ENCODE measurements at regions not wholly inside any gene's neighbourhood (a gene's known extent, or its start where the extent isn't known, plus 50 kb on each side); places are given as distances from the start of the nearest gene placed in this dataset.

DNA sequence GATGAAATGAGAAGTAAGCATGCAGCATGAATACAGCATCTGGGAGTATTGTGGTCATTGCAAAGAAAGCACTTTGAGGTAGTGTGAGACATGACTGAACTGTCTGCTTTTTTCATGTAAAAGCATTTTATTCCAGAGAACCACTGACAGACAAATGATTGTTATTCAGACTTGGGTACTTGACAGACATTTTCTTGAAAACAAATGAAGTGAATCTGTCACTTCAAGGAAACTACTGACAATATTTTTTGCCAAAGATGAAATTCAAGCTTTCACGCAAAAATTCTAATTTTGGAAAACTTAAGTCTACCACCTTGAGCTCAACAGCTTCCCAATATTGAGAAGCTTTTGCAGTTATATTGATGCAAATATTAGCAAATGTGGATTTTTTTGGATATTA lies 255.7 kb downstream of the ARL6IP6 start:
- in situ Hi-C loops (cut with MboI; ENCODE audit: low sequenced_read_pairs in 4 of 4): no loop called here
- DNase-seq: no peak
- no peaks in the 10 kb centered on the region for H3K4me1 ChIP-seq
- no peaks in the 10 kb centered on the region for H3K27me3 ChIP-seq
- H3K4me3 ChIP-seq: no peak overlapping the region
- no peaks in the 10 kb centered on the region for H3K36me3 ChIP-seq
- TF ChIP-seq CTCF (IDR thresholded peaks at IDR 0.05 in 4 of 5, conservative IDR thresholded peaks at IDR 0.05 in 1 of 5) (no peak), POLR2A (IDR thresholded peaks at IDR 0.05) (no peak)
- no peak for ATAC-seq
- H3K9me3 ChIP-seq: no peaks in the 10 kb centered on the region
- H3K27ac ChIP-seq: no peak overlapping the region
- intact Hi-C loops (cut with DNase I; ENCODE audit: low total_unique reads): no loop called here

- intact Hi-C loops (cut with DNase I; ENCODE audit: low total_unique reads): no loop called here
- Histone ChIP-seq H3K27ac (no peak overlapping the region), H3K4me3 (no peak overlapping the region), H3K9me3 (no peaks in the 10 kb centered on the region), H3K27me3 (no peaks in the 10 kb centered on the region), H3K4me1 (no peaks in the 10 kb centered on the region), H3K36me3 (no peaks in the 10 kb centered on the region)
- ATAC-seq (no peak), DNase-seq (no peak)
- in situ Hi-C loops (cut with MboI; ENCODE audit: low sequenced_read_pairs in 4 of 4): no loop called here
- TF ChIP-seq POLR2A (IDR thresholded peaks at IDR 0.05): no peak
- TF ChIP-seq CTCF (IDR thresholded peaks at IDR 0.05 in 4 of 5, conservative IDR thresholded peaks at IDR 0.05 in 1 of 5): no peak
Observed at GRCh38 chr2:152971685-152972084, 253.3 kb downstream of the ARL6IP6 start.

GRCh38 chr2:152962446-152962845 lies 244.0 kb downstream of the ARL6IP6 start:
- Histone ChIP-seq H3K27ac (no peak overlapping the region), H3K4me3 (no peak overlapping the region), H3K27me3 (no peaks in the 10 kb centered on the region), H3K9me3 (no peaks in the 10 kb centered on the region), H3K36me3 (no peaks in the 10 kb centered on the region), H3K4me1 (no peaks in the 10 kb centered on the region)
- intact Hi-C loops (cut with DNase I; ENCODE audit: low total_unique reads): no loop called here
- DNase-seq (no peak), ATAC-seq (no peak)
- in situ Hi-C loops (cut with MboI; ENCODE audit: low sequenced_read_pairs in 4 of 4): no loop called here
- TF ChIP-seq POLR2A (IDR thresholded peaks at IDR 0.05) (no peak), CTCF (IDR thresholded peaks at IDR 0.05 in 4 of 5, conservative IDR thresholded peaks at IDR 0.05 in 1 of 5) (no peak)

- H3K4me3 ChIP-seq: no peak overlapping the region
- H3K27ac ChIP-seq: no peak overlapping the region
- no peaks in the 10 kb centered on the region for H3K9me3 ChIP-seq
- no peaks in the 10 kb centered on the region for H3K36me3 ChIP-seq
- DNase-seq: no peak
- intact Hi-C loops (cut with DNase I; ENCODE audit: low total_unique reads) (no loop called here), in situ Hi-C loops (cut with MboI; ENCODE audit: low sequenced_read_pairs in 4 of 4) (no loop called here)
- H3K4me1 ChIP-seq: no peaks in the 10 kb centered on the region
- TF ChIP-seq POLR2A (IDR thresholded peaks at IDR 0.05) (no peak), CTCF (IDR thresholded peaks at IDR 0.05 in 4 of 5, conservative IDR thresholded peaks at IDR 0.05 in 1 of 5) (no peak)
- ATAC-seq: no peak
- H3K27me3 ChIP-seq: no peaks in the 10 kb centered on the region
Observed at GRCh38 chr2:152961351-152961750, 242.9 kb downstream of the ARL6IP6 start.

- in situ Hi-C loops (cut with MboI; ENCODE audit: low sequenced_read_pairs in 4 of 4) (no loop called here), intact Hi-C loops (cut with DNase I; ENCODE audit: low total_unique reads) (no loop called here)
- ATAC-seq: no peak
Observed at GRCh38 chr2:152950126-152950525, 231.7 kb downstream of the ARL6IP6 start.

More at GRCh38 chr2:152950126-152950525, 231.7 kb downstream of the ARL6IP6 start:
- Histone ChIP-seq H3K27me3 (no peaks in the 10 kb centered on the region), H3K4me3 (no peak overlapping the region), H3K4me1 (no peaks in the 10 kb centered on the region), H3K27ac (no peak overlapping the region), H3K9me3 (no peaks in the 10 kb centered on the region), H3K36me3 (no peaks in the 10 kb centered on the region)
- no peak for DNase-seq
- TF ChIP-seq CTCF (IDR thresholded peaks at IDR 0.05 in 4 of 5, conservative IDR thresholded peaks at IDR 0.05 in 1 of 5) (no peak), POLR2A (IDR thresholded peaks at IDR 0.05) (no peak)
